Transverse colon (tissue), 4 donors: ENCODE measurements at regions not wholly inside any gene's neighbourhood (a gene's known extent, or its start where the extent isn't known, plus 50 kb on each side); places are given as distances from the start of the nearest gene placed in this dataset.

Source experiments
- DNase-seq: peaks from one replicate; pipeline ENCODE4 v3.0.0-alpha.2; 2019
- H3K27ac ChIP-seq, 4 donors: fragments of 200-600 bp; sonication (generic); 2 replicates each; pipeline ENCODE4 v1.5.1; 2016 to 2018; ENCODE audit warnings: inconsistent platforms in 4 of 4
- H3K27me3 ChIP-seq: fragments of 200-600 bp; sonication (generic); 2 replicates; pipeline ENCODE4 v1.5.1; 2017; ENCODE audit warnings: inconsistent platforms
- H3K36me3 ChIP-seq, 4 donors: fragments of 200-600 bp; sonication (generic); 2 replicates each; pipeline ENCODE4 v1.5.1; 2017 to 2019; ENCODE audit warnings: inconsistent platforms in 4 of 4
- H3K4me1 ChIP-seq, 4 donors: fragments of 200-600 bp; sonication (generic); 2 replicates each; pipeline ENCODE4 v1.5.1; 2017 to 2020; ENCODE audit warnings: inconsistent platforms in 4 of 4
- H3K4me3 ChIP-seq, 4 donors: fragments of 200-600 bp; sonication (generic); 1 replicate in 1 of 4; 2 replicates in 3 of 4; pipeline versions ENCODE4 v1.5.1 to v1.6.1; 2017 to 2019; ENCODE audit warnings: inconsistent platforms in 4 of 4
- H3K9me3 ChIP-seq, 2 donors: fragments of 200-600 bp; sonication (generic); 2 replicates each; pipeline ENCODE4 v1.5.1; 2017 to 2019; ENCODE audit warnings: inconsistent platforms in 2 of 2
- CTCF ChIP-seq, 5 experiments: fragments of 200-600 bp in 3 of 5; fragments of 450-650 bp in 2 of 5; sonication (generic) in 3 of 5; IDR thresholded peaks; 1 replicate in 2 of 5; 2 replicates in 3 of 5; pipeline ENCODE4 v1.5.1; 2016 to 2017; ENCODE audit warnings: antibody characterized with exemption in 5 of 5, inconsistent platforms in 3 of 5, mild to moderate bottlenecking in 2 of 5, moderate library complexity in 1 of 5
- EP300 ChIP-seq: sonication (generic); formaldehyde crosslinking; IDR thresholded peaks from one replicate; pipeline ENCODE4 v1.6.1; 2017; ENCODE audit warnings: antibody characterized with exemption, low read depth
- POLR2A ChIP-seq: fragments of 450-650 bp; IDR thresholded peaks from one replicate; pipeline ENCODE4 v1.6.1; 2016; ENCODE audit warnings: antibody characterized with exemption, mild to moderate bottlenecking, moderate library complexity
- POLR2AphosphoS5 ChIP-seq, 3 donors: sonication (generic); formaldehyde crosslinking; IDR thresholded peaks; one replicate each; pipeline ENCODE4 v1.6.1; 2016; ENCODE audit warnings: antibody characterized with exemption in 3 of 3
- WGBS, 2 donors: methylation state at CpG; one replicate each; pipeline ENCODE4 v1.1.5; 2018; ENCODE audit warnings: low coverage in 1 of 2; 5-methylcytosine and 5-hydroxymethylcytosine counted together
- in situ Hi-C, 4 donors: fragments of 200-750 bp; cut with MboI; loops; one replicate each; pipeline versions ENCODE4 v1.15.0 to v1.15.1; 2017; ENCODE audit warnings: low sequenced_read_pairs in 3 of 4, low pct_ligation_motif_present in 1 of 4, low pct_unique_long_range_greater_than_20kb in 1 of 4
- intact Hi-C: fragments of 100-400 bp; cut with DNase I; formaldehyde crosslinking; loops from one replicate; pipeline ENCODE4 v1.15.1; 2023; ENCODE audit warnings: low total_unique reads

- H3K4me3 ChIP-seq = no peak overlapping the region
- intact Hi-C loops = no loop called here
- in situ Hi-C loops = no loop called here
- no peak for TF ChIP-seq POLR2A
- TF ChIP-seq POLR2AphosphoS5 (IDR thresholded peaks at IDR 0.05) = no peak
- TF ChIP-seq CTCF (IDR thresholded peaks at IDR 0.05) = no peak
- no peak for TF ChIP-seq EP300
- H3K27me3 ChIP-seq = no peaks in the 10 kb centered on the region
- no peaks in the 10 kb centered on the region for H3K9me3 ChIP-seq
- H3K27ac ChIP-seq = no peak overlapping the region
- no peaks in the 10 kb centered on the region for H3K4me1 ChIP-seq
- DNase-seq = no peak
- no peaks in the 10 kb centered on the region for H3K36me3 ChIP-seq
Measured at GRCh38 chrX:137483554-137483953, 82.4 kb upstream of the ZIC3 start.

DNA sequence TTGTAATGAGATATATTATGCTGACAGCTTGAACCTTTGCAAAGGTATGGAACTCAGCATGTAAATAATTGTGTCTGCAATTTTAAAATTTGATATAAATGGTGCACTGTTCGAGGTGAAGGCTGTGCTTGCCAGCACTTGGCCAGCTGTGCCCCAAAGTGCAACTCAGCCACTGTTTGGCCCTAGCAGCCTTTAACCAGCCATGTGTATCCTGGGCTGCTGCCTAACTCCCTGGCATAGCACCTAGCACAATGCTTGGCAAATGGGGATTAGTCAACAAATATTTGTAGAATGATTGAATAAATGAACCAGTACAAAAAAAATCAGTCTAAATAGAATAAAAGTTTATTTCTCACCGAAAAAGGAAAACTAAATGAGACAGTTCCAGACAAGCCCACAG is 83.8 kb upstream of the ZIC3 start:
- TF ChIP-seq POLR2A (no peak), POLR2AphosphoS5 (IDR thresholded peaks at IDR 0.05) (no peak), CTCF (IDR thresholded peaks at IDR 0.05) (no peak), EP300 (no peak)
- in situ Hi-C loops = no loop called here
- H3K36me3 ChIP-seq = no peaks in the 10 kb centered on the region

DNA sequence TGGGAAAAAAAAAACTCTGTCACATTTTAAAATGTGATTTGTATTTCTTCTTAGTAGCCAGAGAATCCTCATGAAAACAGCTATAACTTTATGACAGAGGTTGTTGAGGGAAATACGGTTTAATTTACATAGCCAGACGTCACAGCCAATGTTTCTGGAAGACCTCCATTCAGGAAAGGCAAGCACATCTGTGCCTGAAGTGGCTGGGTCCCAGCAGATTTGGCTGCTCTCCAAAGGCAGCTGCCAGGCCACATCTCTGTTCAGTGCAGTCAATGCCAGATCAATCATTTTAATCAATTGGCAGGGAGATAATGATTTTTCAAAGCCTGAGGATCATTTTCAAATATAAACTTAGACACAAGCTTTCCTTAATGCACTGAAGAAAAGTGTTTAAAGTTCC is 86.5 kb upstream of the ZIC3 start:
- H3K27me3 ChIP-seq = no peaks in the 10 kb centered on the region
- WGBS, 2 donors = 9% methylated on average over 2 of the region's 2 CpGs; no CpG with 5 or more reads in 1 of the 2 donors

More for the DNA sequence above, 83.8 kb upstream of the ZIC3 start:
- H3K9me3 ChIP-seq = no peaks in the 10 kb centered on the region
- H3K27ac ChIP-seq = no peak overlapping the region
- no peaks in the 10 kb centered on the region for H3K27me3 ChIP-seq
- no peak for DNase-seq
- no peaks in the 10 kb centered on the region for H3K4me1 ChIP-seq
- no peak overlapping the region for H3K4me3 ChIP-seq
- intact Hi-C loops = no loop called here
- WGBS, 2 donors = 54 to 71% methylated on average over 1 to 2 of the region's 2 CpGs

DNA sequence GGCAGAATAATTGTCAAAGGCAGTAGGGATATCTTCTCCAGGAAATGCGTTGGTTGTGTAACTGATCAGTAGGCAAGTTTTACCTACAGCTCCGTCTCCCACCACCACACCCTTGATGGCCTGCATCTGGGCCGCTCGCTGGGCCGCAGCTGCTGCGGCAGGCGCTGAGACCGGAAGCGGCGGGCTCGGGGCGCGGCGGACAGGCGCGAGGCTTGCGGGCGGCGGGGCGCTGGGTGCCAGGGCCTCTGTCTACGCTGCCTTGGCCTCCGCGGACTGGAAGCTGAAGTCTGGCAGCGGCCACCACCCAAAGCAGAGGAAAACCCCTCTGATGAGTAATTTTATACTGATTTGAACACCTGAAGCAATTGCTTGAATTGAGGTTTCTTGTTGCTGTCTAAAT is 124.2 kb upstream of the ZIC3 start:
- no peaks in the 10 kb centered on the region for H3K36me3 ChIP-seq
- no peaks in the 10 kb centered on the region for H3K27me3 ChIP-seq
- intact Hi-C loops = no loop called here
- H3K9me3 ChIP-seq = no peaks in the 10 kb centered on the region
- in situ Hi-C loops = no loop called here
- no peak overlapping the region for H3K27ac ChIP-seq
- H3K4me3 ChIP-seq = no peak overlapping the region
- WGBS, 2 donors = 87% methylated on average over 24 of the region's 24 CpGs; no CpG with 5 or more reads in 1 of the 2 donors
- TF ChIP-seq EP300 (no peak), POLR2A (no peak), CTCF (IDR thresholded peaks at IDR 0.05) (no peak)
- no peaks in the 10 kb centered on the region for H3K4me1 ChIP-seq
- DNase-seq = no peak

More for the DNA sequence above, 86.5 kb upstream of the ZIC3 start:
- no peak for DNase-seq
- H3K4me3 ChIP-seq = no peak overlapping the region
- in situ Hi-C loops = no loop called here
- H3K4me1 ChIP-seq = no peaks in the 10 kb centered on the region
- no peaks in the 10 kb centered on the region for H3K36me3 ChIP-seq
- H3K9me3 ChIP-seq = no peaks in the 10 kb centered on the region
- H3K27ac ChIP-seq = no peak overlapping the region
- TF ChIP-seq CTCF (IDR thresholded peaks at IDR 0.05) (no peak), POLR2A (no peak), EP300 (no peak), POLR2AphosphoS5 (IDR thresholded peaks at IDR 0.05) (no peak)
- intact Hi-C loops = no loop called here
